HL-60 (cell line): ENCODE measurements at regions not wholly inside any gene's neighbourhood (a gene's known extent, or its start where the extent isn't known, plus 50 kb on each side); places are given as distances from the start of the nearest gene placed in this dataset.
"Not testable (repeated sequence)": the region's sequence is repeated elsewhere in the genome, so short reads cannot be mapped to it uniquely, and the experiment has no call there.

ENCODE experiments used
- DNase-seq, 2 experiments: peaks; one replicate each; pipeline ENCODE4 v3.0.0-alpha.2; 2010 to 2020; ENCODE audit warnings: low read depth in 1 of 2, low spot score in 1 of 2
- H3K27ac ChIP-seq: fragments of 250-450 bp; sonication (Bioruptor Pico); replicated peaks from 2 replicates; pipeline ENCODE4 v1.5.1; 2020; ENCODE audit warnings: mild to moderate bottlenecking, moderate library complexity
- H3K27me3 ChIP-seq: fragments of 250-450 bp; sonication (Bioruptor Pico); 2 replicates; pipeline ENCODE4 v1.5.1; 2021; ENCODE audit warnings: mild to moderate bottlenecking, moderate library complexity; ENCODE audit not compliant: insufficient read depth, poor library complexity, severe bottlenecking
- H3K4me3 ChIP-seq: replicated peaks from 2 replicates; pipeline ENCODE4 v1.5.1; 2011; ENCODE audit warnings: mild to moderate bottlenecking, control low read depth, low read length; ENCODE audit not compliant: insufficient read depth
- CTCF ChIP-seq: IDR thresholded peaks from one replicate; pipeline ENCODE4 v1.5.1; 2011; ENCODE audit warnings: low read length, control low read depth, inconsistent platforms; ENCODE audit not compliant: insufficient read depth
- GABPA ChIP-seq: IDR thresholded peaks from 2 replicates; pipeline ENCODE4 v1.6.1; 2012; ENCODE audit warnings: low read depth
- POLR2AphosphoS5 ChIP-seq: IDR thresholded peaks from 2 replicates; pipeline ENCODE4 v1.6.1; 2012; ENCODE audit warnings: low read depth
- REST ChIP-seq: IDR thresholded peaks from 2 replicates; pipeline ENCODE4 v1.6.1; 2012; ENCODE audit warnings: low read depth; ENCODE audit not compliant: insufficient replicate concordance
- SPI1 ChIP-seq: IDR thresholded peaks from 2 replicates; pipeline ENCODE4 v1.6.1; 2012; ENCODE audit warnings: low read depth, mild to moderate bottlenecking, borderline replicate concordance

- no peak overlapping the region for H3K4me3 ChIP-seq
- no peak overlapping the region for H3K27ac ChIP-seq
- no peak for DNase-seq
- no peak for TF ChIP-seq REST
- TF ChIP-seq CTCF = no peak
- no peak for TF ChIP-seq SPI1
- TF ChIP-seq POLR2AphosphoS5 = no peak
- TF ChIP-seq GABPA = no peak
- H3K27me3 ChIP-seq = no peaks in the 10 kb centered on the region
Measured at GRCh38 chr13:43965459-43965845, 85.7 kb downstream of the LACC1 start.

GRCh38 chr13:43968251-43968942 lies 88.7 kb downstream of the LACC1 start:
- H3K4me3 ChIP-seq, H3K27ac ChIP-seq, H3K27me3 ChIP-seq, DNase-seq: not testable (repeated sequence)

DNA sequence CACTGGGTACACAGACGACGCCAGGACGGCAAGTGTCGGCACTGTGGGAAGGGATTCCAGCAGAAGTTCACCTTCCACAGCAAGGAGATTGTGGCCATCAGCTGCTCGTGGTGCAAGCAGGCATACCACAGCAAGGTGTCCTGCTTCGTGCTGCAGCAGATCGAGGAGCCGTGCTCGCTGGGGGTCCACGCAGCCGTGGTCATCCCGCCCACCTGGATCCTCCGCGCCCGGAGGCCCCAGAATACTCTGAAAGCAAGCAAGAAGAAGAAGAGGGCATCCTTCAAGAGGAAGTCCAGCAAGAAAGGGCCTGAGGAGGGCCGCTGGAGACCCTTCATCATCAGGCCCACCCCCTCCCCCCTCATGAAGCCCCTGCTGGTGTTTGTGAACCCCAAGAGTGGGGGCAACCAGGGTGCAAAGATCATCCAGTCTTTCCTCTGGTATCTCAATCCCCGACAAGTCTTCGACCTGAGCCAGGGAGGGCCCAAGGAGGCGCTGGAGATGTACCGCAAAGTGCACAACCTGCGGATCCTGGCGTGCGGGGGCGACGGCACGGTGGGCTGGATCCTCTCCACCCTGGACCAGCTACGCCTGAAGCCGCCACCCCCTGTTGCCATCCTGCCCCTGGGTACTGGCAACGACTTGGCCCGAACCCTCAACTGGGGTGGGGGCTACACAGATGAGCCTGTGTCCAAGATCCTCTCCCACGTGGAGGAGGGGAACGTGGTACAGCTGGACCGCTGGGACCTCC lies 89.4 kb downstream of the LACC1 start:
- not testable (repeated sequence) for H3K27ac ChIP-seq, H3K4me3 ChIP-seq, H3K27me3 ChIP-seq, DNase-seq

DNA sequence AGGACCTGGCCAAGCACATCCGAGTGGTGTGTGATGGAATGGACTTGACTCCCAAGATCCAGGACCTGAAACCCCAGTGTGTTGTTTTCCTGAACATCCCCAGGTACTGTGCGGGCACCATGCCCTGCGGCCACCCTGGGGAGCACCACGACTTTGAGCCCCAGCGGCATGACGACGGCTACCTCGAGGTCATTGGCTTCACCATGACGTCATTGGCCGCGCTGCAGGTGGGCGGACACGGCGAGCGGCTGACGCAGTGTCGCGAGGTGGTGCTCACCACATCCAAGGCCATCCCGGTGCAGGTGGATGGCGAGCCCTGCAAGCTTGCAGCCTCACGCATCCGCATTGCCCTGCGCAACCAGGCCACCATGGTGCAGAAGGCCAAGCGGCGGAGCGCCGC lies 90.2 kb downstream of the LACC1 start:
- not testable (repeated sequence) for DNase-seq, H3K27ac ChIP-seq, H3K4me3 ChIP-seq, H3K27me3 ChIP-seq

- not testable (repeated sequence) for H3K4me3 ChIP-seq, H3K27ac ChIP-seq, DNase-seq, H3K27me3 ChIP-seq
Measured at GRCh38 chr13:43970520-43971242, 91.0 kb downstream of the LACC1 start.

DNA sequence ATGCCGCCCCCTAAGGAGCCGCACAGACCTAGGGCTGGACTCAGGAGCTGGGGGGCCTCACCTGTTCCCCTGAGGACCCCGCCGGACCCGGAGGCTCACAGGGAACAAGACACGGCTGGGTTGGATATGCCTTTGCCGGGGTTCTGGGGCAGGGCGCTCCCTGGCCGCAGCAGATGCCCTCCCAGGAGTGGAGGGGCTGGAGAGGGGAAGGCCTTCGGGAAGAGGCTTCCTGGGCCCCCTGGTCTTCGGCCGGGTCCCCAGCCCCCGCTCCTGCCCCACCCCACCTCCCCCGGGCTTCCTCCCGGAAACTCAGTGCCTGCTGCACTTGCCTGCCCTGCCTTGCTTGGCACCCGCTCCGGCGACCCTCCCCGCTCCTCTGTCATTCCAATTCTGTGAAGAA lies 91.6 kb downstream of the LACC1 start:
- not testable (repeated sequence) for H3K4me3 ChIP-seq, H3K27me3 ChIP-seq, DNase-seq

DNA sequence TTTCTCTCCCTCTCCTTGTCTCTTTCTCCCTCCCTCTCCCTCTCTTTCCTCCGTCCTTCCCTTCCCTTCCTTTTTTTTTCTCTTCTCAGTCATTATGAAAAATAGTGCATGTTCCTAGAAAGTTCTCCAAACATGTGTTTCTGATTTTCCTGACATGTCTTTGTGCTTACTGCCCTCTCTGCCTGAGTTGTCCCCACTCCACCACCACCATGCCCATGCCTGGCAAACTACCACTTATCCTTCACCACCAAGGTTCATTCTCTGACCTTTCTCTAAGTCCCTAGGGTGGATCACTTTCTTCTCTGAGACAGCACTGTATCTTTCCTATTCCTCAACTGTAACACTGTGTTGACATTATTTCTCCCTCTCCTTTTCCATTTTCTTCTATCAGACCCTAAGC lies 98.2 kb downstream of the LACC1 start:
- TF ChIP-seq CTCF = no peak
- no peak for TF ChIP-seq SPI1
- TF ChIP-seq POLR2AphosphoS5 = no peak
- no peak for TF ChIP-seq GABPA
- TF ChIP-seq REST = no peak
- H3K4me3 ChIP-seq = no peak overlapping the region
- DNase-seq = no peak
- no peak overlapping the region for H3K27ac ChIP-seq
- no peaks in the 10 kb centered on the region for H3K27me3 ChIP-seq

More for the DNA sequence above, 91.6 kb downstream of the LACC1 start:
- H3K27ac ChIP-seq = not testable (repeated sequence)
